RWPE2 (cell line): ENCODE measurements at regions not wholly inside any gene's neighbourhood (a gene's known extent, or its start where the extent isn't known, plus 50 kb on each side); places are given as distances from the start of the nearest gene placed in this dataset.

Experiments
- ATAC-seq: fragments of 200-7000 bp; cut with Tn5 transposase; 3 replicates; pipeline ENCODE4 v1.9.1; 2021; ENCODE audit warnings: low read depth
- DNase-seq: peaks from one replicate; pipeline ENCODE4 v3.0.0-alpha.2; 2020; ENCODE audit warnings: low spot score
- H3K27ac ChIP-seq: fragments of 450-650 bp; 2 replicates; pipeline ENCODE4 v1.5.1; 2017; ENCODE audit warnings: mild to moderate bottlenecking; ENCODE audit not compliant: poor library complexity, severe bottlenecking
- H3K27me3 ChIP-seq: fragments of 250-450 bp; sonication (Bioruptor Pico); 2 replicates; pipeline ENCODE4 v1.5.1; 2021; ENCODE audit warnings: mild to moderate bottlenecking, moderate library complexity; ENCODE audit not compliant: insufficient read depth, poor library complexity, severe bottlenecking
- H3K36me3 ChIP-seq: fragments of 250-450 bp; sonication (Bioruptor Pico); 2 replicates; pipeline ENCODE4 v1.5.1; 2020; ENCODE audit warnings: low read depth, mild to moderate bottlenecking, moderate library complexity
- H3K4me1 ChIP-seq: fragments of 250-450 bp; sonication (Bioruptor Pico); 2 replicates; pipeline ENCODE4 v1.5.1; 2021; ENCODE audit warnings: mild to moderate bottlenecking, moderate library complexity; ENCODE audit not compliant: insufficient read depth, poor library complexity, severe bottlenecking
- H3K4me3 ChIP-seq: fragments of 250-450 bp; sonication (Bioruptor Pico); 2 replicates; pipeline ENCODE4 v1.5.1; 2021; ENCODE audit warnings: mild to moderate bottlenecking, moderate library complexity; ENCODE audit not compliant: severe bottlenecking
- H3K9me3 ChIP-seq: fragments of 250-450 bp; sonication (Bioruptor Pico); 2 replicates; pipeline ENCODE4 v1.5.1; 2021; ENCODE audit warnings: mild to moderate bottlenecking, moderate library complexity; ENCODE audit not compliant: severe bottlenecking
- CTCF ChIP-seq: fragments of 450-650 bp; IDR thresholded peaks from one replicate; pipeline ENCODE4 v1.5.1; 2017; ENCODE audit warnings: mild to moderate bottlenecking, moderate library complexity; ENCODE audit not compliant: poor library complexity, severe bottlenecking

GRCh38 chr2:240297256-240298116 lies 138.0 kb upstream of the GPC1 start:
- Histone ChIP-seq H3K9me3 (no peaks in the 10 kb centered on the region), H3K27ac (no peak overlapping the region)
- no peak for TF ChIP-seq CTCF

GRCh38 chr2:240298117-240298790 lies 137.2 kb upstream of the GPC1 start:
- Histone ChIP-seq H3K4me1 (no peaks in the 10 kb centered on the region), H3K27me3 (no peaks in the 10 kb centered on the region), H3K36me3 (no peaks in the 10 kb centered on the region), H3K4me3 (no peak overlapping the region), H3K27ac (no peak overlapping the region), H3K9me3 (no peaks in the 10 kb centered on the region)
- TF ChIP-seq CTCF = no peak
- ATAC-seq (no peak), DNase-seq (no peak)

More at GRCh38 chr2:240297256-240298116, 138.0 kb upstream of the GPC1 start:
- Histone ChIP-seq H3K4me1 (no peaks in the 10 kb centered on the region), H3K36me3 (no peaks in the 10 kb centered on the region), H3K4me3 (no peak overlapping the region), H3K27me3 (no peaks in the 10 kb centered on the region)
- DNase-seq (no peak), ATAC-seq (no peak)

- no peaks in the 10 kb centered on the region for H3K4me1 ChIP-seq
- H3K4me3 ChIP-seq = no peak overlapping the region
- no peak for TF ChIP-seq CTCF
- H3K27ac ChIP-seq = no peak overlapping the region
- H3K36me3 ChIP-seq = no peaks in the 10 kb centered on the region
- H3K27me3 ChIP-seq = no peaks in the 10 kb centered on the region
- H3K9me3 ChIP-seq = no peaks in the 10 kb centered on the region
- DNase-seq = no peak
- ATAC-seq = no peak
Observed at GRCh38 chr2:240298803-240299709, 136.4 kb upstream of the GPC1 start.

GRCh38 chr2:240299710-240300068 lies 135.8 kb upstream of the GPC1 start:
- no peaks in the 10 kb centered on the region for H3K4me1 ChIP-seq
- H3K9me3 ChIP-seq = no peaks in the 10 kb centered on the region
- H3K27me3 ChIP-seq = no peaks in the 10 kb centered on the region
- no peak for ATAC-seq
- H3K4me3 ChIP-seq = no peak overlapping the region
- DNase-seq = no peak
- H3K27ac ChIP-seq = no peak overlapping the region
- H3K36me3 ChIP-seq = no peaks in the 10 kb centered on the region
- TF ChIP-seq CTCF = no peak
